Kasumi-1 (cell line): ENCODE measurements at regions not wholly inside any gene's neighbourhood (a gene's known extent, or its start where the extent isn't known, plus 50 kb on each side); places are given as distances from the start of the nearest gene placed in this dataset.

Experiments
- DNase-seq, 2 experiments: peaks; one replicate each; lab custom pipeline; 2025; lab: John Stamatoyannopoulos, UW

GRCh38 chr12:89256060-89256459 is 96.2 kb downstream of the DUSP6 start:
- DNase-seq = no peak

GRCh38 chr12:89253488-89253887 is 98.8 kb downstream of the DUSP6 start:
- no peak for DNase-seq

GRCh38 chr12:89252284-89252683 is 100.0 kb downstream of the DUSP6 start:
- DNase-seq = no peak

DNA sequence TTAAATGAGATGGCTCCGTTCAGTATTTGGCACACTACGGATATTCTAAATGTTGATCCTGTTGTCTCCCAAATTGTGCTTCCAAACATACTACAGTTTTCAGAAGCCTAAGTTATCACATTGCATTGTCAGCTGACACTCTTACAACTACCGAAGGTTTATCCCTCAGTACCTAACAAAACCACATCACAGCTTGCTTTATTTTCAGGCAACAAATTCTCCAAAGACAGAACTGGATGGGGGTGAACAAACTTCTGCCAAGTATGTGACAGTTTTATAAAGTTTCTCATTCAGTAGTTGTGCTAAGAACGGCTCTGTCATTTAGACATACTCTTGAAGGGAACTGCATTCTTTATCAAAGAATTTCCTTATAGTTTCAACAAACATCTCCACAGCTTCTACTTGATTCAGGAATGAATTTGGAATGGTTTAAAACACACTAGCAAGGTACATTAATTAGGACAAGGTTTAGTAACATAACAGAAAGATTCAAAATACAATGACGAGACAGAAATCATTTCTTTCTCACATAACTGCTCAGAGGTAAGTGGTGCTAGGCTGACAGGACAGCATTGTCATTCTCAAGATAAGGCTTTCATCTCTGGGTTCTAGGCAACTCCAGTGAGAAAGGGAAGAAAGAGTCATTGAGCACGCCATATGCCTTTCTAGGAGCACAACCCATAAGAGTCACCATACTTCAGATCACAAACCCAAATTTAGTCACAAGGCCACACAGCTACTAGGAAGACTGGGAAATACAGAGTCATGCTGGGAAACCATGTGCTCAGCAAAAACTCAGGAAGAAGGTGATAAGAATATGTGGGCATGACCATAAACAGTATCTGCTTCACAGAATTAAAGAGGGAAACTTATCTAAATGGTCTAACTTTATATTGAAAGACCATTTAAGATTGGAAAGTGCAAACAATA is 100.7 kb downstream of the DUSP6 start:
- DNase-seq = no peak

GRCh38 chr12:89250636-89251035 is 101.7 kb downstream of the DUSP6 start:
- no peak for DNase-seq

DNA sequence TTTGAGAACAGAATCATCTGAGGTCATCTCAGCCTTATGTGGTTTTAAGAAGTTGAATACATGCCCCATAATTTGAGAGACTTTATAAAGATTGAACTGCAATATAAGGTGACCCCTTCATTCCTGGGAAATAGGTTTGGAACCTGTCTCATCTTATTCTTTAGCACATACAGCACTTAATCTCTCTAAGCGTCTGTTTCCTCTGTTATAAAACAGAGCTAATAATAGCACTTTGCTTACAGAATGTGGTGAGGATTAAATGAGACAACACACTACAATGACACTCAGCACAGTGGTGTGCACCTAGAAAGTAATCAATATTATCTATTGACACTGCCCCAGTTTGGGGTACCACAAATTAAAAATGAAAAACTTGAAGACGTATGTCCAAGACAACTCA is 102.1 kb downstream of the DUSP6 start:
- no peak for DNase-seq

DNA sequence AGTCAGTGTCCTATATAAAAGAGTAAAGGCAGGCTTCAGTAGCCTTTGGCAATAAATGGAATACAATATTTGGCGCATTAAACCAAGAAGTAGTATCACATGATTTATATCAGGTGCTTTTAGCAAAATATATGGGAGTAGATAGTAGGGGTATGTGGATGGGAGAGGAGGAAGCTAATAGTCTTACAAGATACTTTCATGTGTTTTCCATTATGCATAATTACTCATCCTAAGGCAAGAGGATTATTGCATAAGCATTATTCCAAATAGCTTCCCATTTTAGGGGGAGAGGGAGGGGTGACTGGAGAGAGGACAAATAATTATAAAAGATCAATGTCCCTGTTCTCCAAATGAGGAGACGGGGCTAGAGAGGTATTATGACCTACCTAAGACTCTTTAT is 104.3 kb downstream of the DUSP6 start:
- no peak for DNase-seq

- no peak for DNase-seq
Measured at GRCh38 chr12:89247541-89247942, 104.8 kb downstream of the DUSP6 start.

DNA sequence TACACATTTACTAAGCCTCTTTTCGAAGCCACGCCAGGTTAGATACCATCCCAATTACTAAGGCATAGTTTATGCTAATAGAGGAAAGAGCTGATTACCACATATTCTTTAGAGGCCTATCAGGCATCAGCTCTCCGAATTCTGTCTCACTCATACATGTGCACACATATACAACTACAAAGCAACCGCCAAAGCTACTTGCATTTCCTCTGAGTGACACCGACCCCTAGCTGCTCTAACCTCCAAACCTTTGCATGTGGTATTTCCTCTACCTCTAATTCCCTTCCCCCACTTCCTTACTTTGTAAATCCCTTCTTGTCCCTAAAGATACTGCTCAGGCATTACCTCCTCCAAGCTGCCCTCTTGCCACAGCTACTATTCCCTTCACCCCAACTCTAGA is 107.2 kb downstream of the DUSP6 start:
- DNase-seq = peak; percentile 69 to 70

- DNase-seq = peak; percentile 86 to 87
Measured at GRCh38 chr12:89244536-89244935, 107.8 kb downstream of the DUSP6 start.

DNA sequence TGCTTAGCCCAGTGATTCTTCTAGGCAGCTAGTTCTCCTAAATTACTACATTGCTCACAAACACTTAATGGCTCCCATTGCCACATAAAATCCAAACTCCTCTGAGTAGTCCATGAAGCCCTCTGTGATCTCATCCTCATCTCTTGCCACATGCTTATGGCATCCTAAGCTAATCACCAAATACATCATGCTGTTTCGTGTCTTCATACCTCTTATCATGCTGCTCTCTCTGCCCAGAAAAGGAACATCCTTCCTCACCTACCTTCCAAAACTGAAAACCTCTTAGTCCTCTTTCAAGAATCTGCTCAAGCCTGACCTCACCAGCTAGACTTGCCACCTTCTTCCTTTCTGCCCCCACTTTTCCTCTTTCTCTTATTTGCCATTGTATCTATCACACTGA is 108.5 kb downstream of the DUSP6 start:
- DNase-seq = no peak

DNA sequence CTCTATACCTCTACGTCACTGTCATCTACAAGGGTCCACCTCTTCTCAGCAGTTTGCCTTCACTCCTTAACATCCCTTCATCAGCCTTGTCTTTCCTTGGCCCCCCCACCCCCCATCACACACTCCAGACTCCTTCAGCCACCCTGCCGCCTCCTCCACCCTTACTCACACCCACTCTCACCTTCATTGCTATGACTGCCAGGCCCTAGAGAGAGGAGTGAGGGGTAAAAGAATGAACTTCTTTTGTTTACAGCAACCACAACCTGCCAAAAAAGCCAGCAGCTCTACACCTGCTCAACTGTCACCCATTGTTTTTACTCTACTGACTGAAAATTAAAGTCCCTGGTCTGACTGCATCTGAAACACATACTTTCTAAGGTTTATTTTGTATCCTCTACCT is 112.8 kb downstream of the DUSP6 start:
- DNase-seq = no peak

GRCh38 chr12:89238593-89238992 is 113.7 kb downstream of the DUSP6 start:
- no peak for DNase-seq

DNA sequence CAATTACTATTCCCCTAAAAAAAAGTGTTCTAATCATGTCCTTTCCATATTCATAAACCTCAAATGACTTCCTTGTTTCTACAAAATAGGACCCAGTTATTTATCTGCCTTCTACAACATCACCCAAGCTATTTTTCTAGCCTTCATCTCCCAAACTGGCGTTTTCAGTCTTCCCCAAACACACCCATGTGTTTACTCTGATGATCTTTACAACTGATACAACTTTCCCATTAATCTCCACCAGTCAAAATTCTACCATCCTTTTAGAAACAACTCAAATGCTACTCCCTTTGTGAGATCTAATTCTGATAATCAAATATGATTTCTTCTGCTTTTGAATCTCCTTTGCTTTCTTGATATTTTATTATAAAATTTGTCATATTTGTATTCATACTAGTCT is 114.5 kb downstream of the DUSP6 start:
- DNase-seq = no peak

- peak in 1 of 2 experiments; percentile 17 for DNase-seq
Measured at GRCh38 chr12:89236748-89237383, 115.4 kb downstream of the DUSP6 start.

GRCh38 chr12:89236237-89236636 is 116.1 kb downstream of the DUSP6 start:
- DNase-seq = peak in 1 of 2 experiments; percentile 9

- DNase-seq = peak; percentile 90 to 96
Measured at GRCh38 chr12:89235189-89235993, 116.9 kb downstream of the DUSP6 start.

GRCh38 chr12:89234324-89235114 is 117.8 kb downstream of the DUSP6 start:
- DNase-seq = no peak

DNA sequence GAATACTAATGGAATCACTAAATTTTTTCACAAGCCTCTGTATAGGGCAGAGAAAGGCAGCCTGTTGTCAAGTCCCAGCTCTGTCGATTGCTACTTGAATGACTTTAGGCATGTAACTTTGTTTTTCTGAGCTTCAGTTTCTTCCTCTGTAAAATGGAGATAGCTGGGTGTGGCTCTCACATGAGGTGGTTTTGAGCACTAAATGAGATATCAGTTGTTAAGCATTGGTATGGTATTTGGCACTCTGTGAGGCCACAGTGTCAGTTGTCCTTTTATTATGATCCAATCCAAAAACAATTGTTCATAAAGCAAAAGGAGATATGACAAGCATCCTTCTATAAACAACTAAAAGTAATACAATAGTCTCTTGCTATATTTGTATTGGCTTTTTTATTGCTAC is 120.6 kb downstream of the DUSP6 start:
- no peak for DNase-seq

GRCh38 chr12:89230376-89231315 is 121.7 kb downstream of the DUSP6 start:
- DNase-seq = no peak

DNA sequence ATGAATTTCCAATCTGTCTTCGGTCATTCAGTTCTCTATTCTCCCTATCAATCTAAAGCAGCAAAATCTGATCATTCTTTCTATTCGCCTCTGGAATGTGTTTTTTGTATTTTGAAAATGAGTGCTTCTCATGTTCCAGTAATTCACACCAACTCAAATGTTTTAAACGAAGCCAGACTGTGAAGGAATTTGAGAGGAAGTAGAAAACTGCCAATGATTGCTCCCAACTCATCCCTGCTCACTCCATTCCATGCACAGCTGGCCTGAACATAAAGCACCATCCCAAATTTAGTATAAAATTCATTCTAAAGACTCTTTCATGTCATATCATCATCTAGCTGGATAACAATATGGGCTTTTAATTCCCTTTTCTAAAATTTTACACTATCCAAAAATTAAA is 123.8 kb downstream of the DUSP6 start:
- DNase-seq = no peak
